ENCODE measurements at regions not wholly inside any gene's neighbourhood (a gene's known extent, or its start where the extent isn't known, plus 50 kb on each side); places are given as distances from the start of the nearest gene placed in this dataset.
"Not testable (repeated sequence)": the region's sequence is repeated elsewhere in the genome, so short reads cannot be mapped to it uniquely, and the experiment has no call there.

- DNase-seq (ENCODE audit: low read depth) = no peak
These were observed 269.7 kb upstream of the TPK1 start for GRCh38 chr7:145105561-145105960.

GRCh38 chr7:145104400-145104799 lies 268.5 kb upstream of the TPK1 start:
- DNase-seq (ENCODE audit: low read depth) = no peak

GRCh38 chr7:145102199-145102598 lies 266.3 kb upstream of the TPK1 start:
- DNase-seq (ENCODE audit: low read depth) = not testable (repeated sequence)

GRCh38 chr7:145092766-145093165 lies 256.9 kb upstream of the TPK1 start:
- no peak for DNase-seq (ENCODE audit: low read depth)

GRCh38 chr7:145088111-145088745 lies 252.4 kb upstream of the TPK1 start:
- DNase-seq (ENCODE audit: low read depth) = no peak

DNA sequence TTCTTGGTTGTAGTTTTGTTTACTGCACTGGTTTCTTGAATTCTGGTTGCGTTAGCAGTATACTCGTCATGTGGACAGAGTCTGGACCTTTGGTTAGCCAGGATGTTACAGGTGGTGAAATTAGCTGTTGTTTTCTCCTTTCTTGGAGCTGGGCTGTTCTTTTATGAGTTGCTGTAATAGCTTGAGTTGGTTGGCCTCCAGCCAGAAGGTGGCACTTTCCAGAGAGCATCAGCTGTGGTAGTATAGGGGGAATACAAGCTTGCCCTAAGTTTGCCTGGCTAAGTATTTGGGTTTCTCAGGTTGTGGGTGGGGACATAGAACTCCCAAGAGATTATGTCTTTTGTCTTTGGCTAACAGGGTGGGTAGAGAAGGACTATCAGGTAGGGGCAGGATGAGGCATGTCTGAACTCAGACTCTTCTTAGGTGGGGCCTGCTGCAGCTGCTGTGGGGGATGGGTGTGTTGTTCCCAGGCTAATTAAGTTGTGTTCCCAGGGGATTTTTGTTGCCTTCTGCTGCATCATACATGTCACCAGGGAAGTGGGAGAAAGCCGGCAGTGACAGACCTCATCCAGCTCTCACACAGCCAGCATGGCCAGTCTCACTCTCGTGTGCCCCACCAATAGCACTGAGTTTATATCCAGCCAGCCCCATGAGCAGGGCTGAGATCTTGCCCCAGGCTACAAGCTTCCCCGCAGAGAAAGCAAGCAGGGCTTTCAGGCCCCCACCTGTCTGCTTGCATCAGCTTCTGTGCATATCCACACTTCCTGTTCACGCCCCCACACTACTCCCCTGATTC lies 246.7 kb upstream of the TPK1 start:
- no peak for DNase-seq (ENCODE audit: low read depth)

- DNase-seq (ENCODE audit: low read depth) = no peak
These were observed 229.6 kb upstream of the TPK1 start for GRCh38 chr7:145065473-145065872.

DNA sequence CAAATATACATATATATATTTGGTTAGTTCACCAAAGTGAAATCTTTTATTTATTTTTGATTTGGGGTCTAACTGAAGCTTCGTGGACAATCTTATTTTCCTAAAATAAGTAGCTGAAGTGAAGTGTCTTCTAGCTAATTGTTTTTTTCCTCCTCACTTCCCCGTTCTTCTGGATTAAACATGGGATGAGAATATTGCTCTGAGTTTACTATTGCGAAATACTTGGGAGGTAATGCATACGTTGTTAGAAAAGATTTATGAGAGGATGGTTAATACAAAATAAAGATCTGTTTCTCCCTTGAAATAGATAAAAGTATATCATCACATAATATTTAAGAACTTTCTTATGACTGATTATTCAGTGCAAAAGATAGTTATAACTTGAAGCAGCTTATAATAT lies 228.3 kb upstream of the TPK1 start:
- DNase-seq (ENCODE audit: low read depth) = no peak

DNA sequence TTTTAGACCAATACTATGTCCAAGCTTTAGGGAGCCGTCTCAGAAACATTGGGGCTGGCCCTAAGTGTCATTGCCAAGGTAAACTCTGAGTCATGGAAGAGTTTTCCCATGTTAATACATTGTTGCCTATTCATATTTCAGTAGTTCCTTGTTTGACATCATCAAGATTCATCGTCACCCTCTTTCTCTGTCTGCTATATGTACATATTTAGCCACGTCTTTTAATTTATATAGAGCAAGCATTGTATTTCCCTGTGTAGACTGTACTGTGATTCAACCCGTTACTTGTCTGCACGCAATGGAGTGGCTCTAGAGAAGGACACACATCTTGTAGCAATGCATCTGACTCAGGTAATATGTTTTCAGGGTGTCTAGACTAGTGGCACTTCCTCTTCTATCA lies 217.9 kb upstream of the TPK1 start:
- no peak for DNase-seq (ENCODE audit: low read depth)

GRCh38 chr7:145050415-145050814 lies 214.6 kb upstream of the TPK1 start:
- DNase-seq (ENCODE audit: low read depth) = no peak

GRCh38 chr7:145036604-145037405 lies 201.0 kb upstream of the TPK1 start:
- DNase-seq (ENCODE audit: low read depth) = peak; percentile 6

DNA sequence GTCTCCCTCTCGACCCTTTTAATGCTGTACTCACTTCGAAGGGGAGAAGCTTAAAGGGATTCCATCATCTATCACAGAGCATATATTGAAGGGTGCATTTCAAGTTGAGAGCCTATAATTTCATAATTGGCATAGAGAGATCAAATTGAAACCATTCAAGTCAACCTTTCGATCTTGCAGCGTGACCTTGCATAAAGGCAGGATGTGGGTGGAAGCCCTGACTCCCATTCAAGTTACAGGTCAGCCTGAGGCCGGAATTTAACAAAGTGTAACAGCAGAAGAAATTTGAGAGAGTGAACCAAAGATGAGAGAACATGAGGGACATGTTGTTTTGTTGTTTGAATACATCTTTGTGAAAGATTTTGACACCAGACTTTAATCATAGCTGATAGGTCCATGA lies 195.3 kb upstream of the TPK1 start:
- no peak for DNase-seq (ENCODE audit: low read depth)

DNA sequence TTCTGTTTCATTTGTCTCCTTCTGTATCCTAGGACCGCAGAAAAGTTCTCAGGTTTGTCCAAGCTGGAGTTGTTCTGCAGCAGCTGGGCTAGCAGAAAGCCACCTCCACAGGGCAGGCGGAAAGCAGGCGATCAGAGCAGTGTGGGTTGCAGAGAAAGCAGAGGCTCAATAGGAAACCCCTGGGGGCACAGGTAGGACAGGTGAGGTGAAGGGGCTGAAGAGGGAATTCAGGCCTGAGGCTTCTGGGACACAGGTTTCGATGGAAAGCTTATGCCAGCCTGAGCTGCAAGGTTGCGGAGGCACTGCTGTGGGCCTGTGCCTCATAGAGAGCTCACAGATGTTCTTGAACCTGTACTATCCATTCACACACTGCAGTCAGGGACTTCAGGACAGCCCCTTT lies 194.9 kb upstream of the TPK1 start:
- no peak for DNase-seq (ENCODE audit: low read depth)

DNA sequence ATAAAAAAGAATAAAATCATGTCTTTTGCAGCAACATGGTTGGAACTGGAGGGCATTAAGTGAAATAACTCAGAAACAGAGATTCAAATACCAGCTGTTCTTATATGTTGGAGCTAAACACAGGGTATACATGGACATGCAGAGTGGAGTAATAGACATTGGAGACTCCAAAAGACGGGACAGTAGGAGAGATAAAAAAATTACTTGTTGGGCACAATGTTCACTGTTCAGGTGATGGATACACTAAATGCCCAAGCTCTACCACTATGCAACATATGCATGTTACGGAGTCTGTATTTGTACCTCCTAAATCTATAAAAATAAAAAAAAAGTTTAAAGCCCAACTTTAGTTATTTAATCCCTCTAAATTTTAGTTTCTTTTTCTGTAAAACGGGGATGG lies 184.6 kb upstream of the TPK1 start:
- no peak for DNase-seq (ENCODE audit: low read depth)

DNA sequence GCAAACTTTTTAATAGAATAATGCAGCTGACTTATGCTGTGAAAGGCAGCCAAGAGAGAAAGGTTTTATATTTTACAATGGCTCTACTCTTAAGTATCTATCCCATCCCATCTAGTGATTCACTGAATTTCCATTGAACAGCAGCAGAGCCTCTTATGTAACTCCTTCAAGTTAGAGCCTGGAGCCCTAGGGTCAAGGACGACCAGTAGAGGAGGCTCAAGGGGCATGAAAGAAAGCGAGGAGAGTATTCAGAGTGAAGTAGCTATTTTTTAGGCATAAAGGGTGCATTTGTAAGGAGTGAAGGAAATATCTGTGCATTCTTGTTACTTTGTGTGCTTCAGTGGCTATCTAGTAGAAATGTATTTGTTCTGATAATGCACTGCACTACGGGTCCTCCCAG lies 180.2 kb upstream of the TPK1 start:
- no peak for DNase-seq (ENCODE audit: low read depth)

DNA sequence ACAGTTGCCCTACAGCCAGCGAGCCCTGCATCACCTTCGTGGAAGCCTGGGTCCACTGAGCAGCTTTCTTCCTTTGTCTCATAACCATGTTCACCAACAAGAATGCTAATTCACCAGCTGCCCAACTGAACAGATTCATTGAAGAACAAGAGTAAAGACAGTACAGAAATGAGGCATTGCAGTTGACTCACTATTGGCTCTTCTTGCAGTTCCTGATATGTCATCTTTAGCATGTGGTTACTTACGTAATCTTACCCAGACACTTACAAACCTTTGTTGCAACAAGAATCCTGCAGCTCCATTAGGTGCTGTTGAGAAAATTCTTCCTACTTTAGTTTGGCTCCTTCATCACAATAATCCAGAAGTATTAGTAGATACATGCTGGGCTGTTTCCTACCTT lies 174.0 kb upstream of the TPK1 start:
- DNase-seq (ENCODE audit: low read depth) = no peak

- no peak for DNase-seq (ENCODE audit: low read depth)
These were observed 169.7 kb upstream of the TPK1 start for GRCh38 chr7:145005601-145006000.

- DNase-seq (ENCODE audit: low read depth) = no peak
These were observed 161.7 kb upstream of the TPK1 start for GRCh38 chr7:144997512-144997911.

DNA sequence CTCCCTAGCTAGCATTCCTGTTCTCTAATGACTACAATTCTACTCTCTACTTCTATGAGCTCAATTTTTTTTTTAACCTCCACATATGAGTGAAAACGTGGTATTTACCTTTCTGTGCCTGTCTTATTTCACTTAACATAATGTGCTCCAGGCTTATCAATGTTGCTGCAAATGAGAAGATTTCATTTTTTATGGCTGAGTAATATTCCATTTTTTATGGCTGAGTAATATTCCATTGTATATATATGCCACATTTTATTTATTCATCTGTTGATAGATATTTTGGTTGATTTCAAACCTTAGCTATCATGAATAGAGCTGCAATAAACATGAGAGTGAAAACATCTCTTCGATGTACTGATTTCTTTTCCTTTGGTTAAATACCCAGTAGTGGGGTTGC lies 159.6 kb upstream of the TPK1 start:
- DNase-seq (ENCODE audit: low read depth) = no peak

GRCh38 chr7:144991041-144991440 lies 155.2 kb upstream of the TPK1 start:
- no peak for DNase-seq (ENCODE audit: low read depth)

DNA sequence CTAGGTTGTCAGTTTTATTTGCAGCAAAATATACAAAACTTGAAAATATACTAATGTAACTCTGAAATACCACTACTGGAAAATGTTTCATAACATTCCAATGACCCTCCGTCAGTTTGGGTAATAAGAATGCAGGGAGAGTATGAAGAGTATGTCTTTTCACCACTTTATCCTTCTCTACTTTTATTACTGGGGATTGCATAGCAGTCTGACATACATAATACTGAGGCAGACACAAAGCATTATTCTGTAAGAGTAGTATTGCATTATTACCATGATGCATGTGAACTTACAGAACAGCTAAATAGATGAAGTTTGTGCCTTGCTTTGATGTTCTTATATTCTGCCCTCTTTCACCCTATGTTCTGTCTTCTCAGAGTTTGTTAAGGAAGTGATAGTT lies 151.8 kb upstream of the TPK1 start:
- no peak for DNase-seq (ENCODE audit: low read depth)

DNA sequence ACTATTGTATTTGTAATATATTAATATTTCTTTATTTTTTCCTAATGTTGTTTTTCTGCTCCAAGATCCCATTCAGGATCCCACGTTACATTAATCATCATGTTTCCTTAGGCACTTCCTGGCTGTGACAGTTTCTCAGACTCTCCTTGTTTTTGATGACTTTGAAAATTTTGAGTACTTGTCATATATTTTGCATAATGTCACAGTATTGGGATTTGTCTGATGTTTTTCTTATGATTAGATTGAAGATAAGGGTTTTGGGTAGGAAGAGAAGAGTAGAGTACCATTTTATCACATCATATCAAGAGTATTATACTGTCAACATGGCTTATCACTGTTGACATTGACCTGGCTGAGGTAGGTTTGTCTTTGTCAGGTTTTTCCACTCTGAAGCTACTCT lies 146.3 kb upstream of the TPK1 start:
- no peak for DNase-seq (ENCODE audit: low read depth)

DNA sequence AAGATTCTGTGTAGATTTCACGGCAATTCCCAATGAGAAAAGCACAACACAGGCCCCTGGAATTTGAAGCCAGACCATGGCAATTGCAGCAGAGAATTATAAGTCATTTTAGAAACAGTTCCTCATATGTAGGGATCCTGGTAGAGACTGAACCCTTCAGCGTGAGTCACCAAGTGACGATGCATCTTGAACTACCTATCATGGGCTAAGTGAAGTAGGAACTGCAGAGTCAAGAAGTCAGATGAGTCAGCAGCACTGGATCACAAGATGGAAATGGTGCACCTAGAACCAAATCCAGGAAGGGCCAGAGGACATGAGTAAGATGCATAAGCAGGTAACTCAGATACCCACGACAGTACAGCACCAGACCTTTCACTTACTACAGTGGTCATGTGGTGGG lies 140.0 kb upstream of the TPK1 start:
- DNase-seq (ENCODE audit: low read depth) = no peak
